HG03064 (cell line): ENCODE measurements at regions not wholly inside any gene's neighbourhood (a gene's known extent, or its start where the extent isn't known, plus 50 kb on each side); places are given as distances from the start of the nearest gene placed in this dataset.

Experiments used
- ATAC-seq: cut with Tn5 transposase; IDR thresholded peaks from one replicate; pipeline ENCODE4 v1.9.1; 2021; ENCODE audit warnings: low read depth; ENCODE audit not compliant: unreplicated experiment

GRCh38 chr1:4110888-4111287 lies 210.8 kb upstream of the C1orf174 start:
- ATAC-seq = no peak

GRCh38 chr1:4113897-4114296 lies 213.8 kb upstream of the C1orf174 start:
- ATAC-seq = no peak

DNA sequence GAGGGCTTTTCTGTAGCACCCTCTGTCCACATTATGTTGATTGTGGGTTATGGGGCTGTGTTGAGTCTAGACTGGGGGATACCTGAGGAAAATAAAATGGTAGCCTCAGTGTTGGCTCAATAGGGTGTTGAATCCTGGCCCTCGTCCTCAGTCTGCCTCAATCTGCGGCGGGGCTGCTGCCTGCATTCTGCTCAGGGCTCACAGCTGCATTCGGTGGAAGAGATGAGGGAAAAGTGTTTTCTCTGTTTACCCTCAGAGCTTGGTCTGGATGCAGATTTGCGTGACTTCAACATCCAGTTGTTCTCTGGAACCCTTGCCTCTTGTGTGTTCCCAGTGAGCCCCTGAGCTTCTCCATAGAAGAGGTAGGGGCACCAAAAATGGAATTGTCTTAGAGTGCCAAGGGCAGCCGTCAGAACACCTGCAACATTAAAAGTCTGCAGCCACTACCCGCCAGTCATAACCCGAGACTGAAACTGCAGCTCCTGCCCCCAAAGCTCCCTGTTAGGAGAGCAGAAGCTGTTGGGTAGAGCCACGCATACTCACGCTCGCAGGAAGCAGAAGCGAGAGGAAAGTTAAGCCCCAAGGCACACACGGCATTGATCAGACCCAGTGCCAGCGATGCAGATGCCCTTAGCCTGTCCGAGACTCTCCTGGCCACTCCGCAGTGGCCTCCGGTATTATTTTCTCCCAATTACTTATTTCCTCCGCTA lies 215.3 kb upstream of the C1orf174 start:
- no peak for ATAC-seq

DNA sequence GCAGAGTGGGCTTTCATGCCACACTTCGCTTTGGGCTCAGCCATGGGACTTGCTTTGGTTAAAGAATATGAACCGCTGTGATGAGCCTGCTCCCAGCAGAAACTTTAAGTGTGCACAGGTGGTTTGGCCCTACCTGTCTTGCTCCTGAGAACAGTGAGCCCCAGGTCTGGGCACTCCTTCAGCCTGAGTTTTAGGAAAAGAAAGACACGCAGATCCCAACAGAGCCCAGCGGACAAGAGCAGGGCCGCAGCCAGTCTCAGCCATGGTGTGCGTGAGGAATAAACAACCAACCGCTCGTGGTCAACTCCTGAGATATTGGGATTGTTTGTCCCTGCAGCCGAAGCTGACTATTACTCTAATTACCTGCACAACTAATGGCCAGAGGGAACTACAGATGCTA lies 217.1 kb upstream of the C1orf174 start:
- ATAC-seq = no peak

DNA sequence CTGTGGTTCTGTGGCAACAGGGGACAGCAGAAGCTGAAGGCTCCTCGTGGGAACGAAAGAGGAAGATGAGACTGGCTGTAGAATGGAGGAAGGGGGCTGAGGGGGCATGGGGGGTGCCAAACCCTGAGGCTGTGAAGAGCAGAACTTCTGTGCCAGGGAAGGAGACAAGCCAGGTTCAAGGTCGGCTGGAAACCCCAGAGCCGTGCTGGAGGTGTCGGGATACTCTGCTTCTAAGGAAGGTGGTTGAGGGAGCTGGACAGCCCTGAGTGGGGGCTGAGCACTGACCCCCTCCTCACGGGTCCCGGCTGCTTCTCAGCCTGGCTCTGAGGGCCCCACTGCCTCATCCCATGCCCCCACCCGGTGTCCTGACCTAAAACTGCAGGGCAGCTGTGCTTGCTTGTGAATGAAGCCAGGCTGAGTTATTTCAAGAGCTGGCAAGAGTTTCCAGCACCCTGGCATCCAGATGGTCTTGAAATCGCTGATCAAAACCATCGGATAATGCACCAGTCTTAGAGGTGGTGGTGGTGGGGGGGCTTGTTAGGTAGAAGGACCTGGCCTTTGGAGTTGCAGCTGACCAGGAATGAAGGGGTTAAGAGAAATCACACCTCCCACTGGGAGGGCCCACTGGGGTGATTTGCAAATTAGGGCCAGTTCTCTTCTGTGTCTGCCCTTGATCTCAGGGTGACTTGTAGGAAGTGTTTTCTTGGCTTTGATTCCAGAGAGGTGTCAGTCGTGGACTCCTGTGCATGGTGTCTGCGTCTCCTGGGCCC lies 218.9 kb upstream of the C1orf174 start:
- ATAC-seq = no peak

- ATAC-seq = no peak
Observed at GRCh38 chr1:4119516-4120220, 219.6 kb upstream of the C1orf174 start.

- ATAC-seq = no peak
Observed at GRCh38 chr1:4120557-4121292, 220.7 kb upstream of the C1orf174 start.

- no peak for ATAC-seq
Observed at GRCh38 chr1:4121293-4121684, 221.2 kb upstream of the C1orf174 start.

DNA sequence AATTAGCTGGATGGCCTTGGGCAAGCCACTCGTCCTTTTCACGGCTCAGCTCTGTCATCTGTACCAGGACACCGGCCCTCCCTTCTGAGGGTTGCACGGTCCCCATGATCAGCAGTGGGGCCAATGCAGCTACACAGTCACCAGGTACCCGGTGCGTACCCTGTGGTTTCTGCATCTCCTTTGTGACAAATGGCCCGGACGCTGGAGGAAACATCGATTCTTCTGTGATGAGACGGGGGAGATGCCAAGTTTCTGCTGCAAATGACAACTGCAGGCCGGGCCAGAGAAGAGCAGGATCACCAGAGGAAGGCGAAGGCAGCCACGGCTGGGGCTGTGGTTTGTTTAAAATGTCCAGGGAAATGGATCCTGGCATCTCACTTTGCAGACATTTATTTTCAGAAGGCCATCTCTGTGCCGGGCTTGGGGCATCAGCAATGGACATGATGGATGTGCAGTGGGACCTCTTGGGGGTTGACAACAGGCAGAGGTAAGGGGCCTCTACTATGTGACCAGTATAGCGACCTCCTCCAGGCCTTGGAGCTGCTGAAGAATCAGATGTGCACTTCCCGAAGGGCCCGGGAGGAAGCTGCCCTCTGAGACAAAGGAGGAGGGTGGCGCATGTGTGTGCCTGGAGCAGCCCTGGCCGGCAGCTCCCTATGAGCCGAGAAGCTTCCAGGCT lies 221.9 kb upstream of the C1orf174 start:
- no peak for ATAC-seq

- no peak for ATAC-seq
Observed at GRCh38 chr1:4122513-4123160, 222.6 kb upstream of the C1orf174 start.

DNA sequence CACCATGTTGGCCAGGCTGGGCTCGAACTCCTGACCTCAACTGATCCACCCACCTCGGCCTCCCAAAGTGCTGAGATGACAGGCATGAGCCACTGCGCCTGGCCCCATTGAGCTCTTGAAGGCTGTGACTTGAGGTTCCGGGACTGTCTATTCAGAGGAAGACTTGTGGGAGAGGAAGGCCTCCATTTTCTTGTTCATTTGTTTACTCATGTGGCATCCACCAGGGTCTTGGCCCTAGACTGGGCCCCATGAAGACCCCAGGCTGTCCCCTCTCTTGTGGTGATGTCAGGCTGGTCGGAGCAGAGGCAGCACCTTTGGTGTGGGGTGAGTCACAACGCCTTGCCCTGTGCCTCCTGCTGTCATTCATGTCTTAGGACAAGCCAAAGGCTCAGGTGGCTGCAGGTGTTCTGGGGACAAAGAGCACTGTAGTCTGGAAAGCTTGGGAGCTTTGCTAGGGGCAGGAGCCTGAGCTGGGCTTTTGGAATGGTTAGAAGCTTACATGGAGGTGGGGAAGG lies 224.6 kb upstream of the C1orf174 start:
- ATAC-seq = no peak

DNA sequence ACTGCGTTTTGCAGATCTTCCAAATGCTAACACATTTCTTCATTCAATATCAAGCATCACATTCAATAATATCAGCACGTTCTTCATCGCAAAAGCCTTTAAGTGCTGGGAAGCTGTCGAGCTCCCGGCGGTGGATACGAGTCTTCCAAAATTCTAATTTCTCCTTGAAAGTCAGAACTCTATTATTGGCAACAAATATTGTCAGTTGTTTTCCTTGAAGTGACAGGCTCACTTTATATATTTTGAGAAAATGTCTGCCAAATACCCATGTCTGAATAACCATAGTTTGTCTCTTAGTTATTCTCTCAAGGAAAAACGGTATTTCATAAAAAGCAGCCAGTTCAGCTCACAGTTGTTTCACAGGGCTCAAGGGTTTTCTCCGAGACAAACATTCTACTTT lies 226.2 kb upstream of the C1orf174 start:
- ATAC-seq = no peak

- ATAC-seq = no peak
Observed at GRCh38 chr1:4126731-4127591, 226.9 kb upstream of the C1orf174 start.

- no peak for ATAC-seq
Observed at GRCh38 chr1:4127592-4128140, 227.6 kb upstream of the C1orf174 start.

- no peak for ATAC-seq
Observed at GRCh38 chr1:4128616-4129015, 228.5 kb upstream of the C1orf174 start.

GRCh38 chr1:4129693-4130092 lies 229.6 kb upstream of the C1orf174 start:
- no peak for ATAC-seq

DNA sequence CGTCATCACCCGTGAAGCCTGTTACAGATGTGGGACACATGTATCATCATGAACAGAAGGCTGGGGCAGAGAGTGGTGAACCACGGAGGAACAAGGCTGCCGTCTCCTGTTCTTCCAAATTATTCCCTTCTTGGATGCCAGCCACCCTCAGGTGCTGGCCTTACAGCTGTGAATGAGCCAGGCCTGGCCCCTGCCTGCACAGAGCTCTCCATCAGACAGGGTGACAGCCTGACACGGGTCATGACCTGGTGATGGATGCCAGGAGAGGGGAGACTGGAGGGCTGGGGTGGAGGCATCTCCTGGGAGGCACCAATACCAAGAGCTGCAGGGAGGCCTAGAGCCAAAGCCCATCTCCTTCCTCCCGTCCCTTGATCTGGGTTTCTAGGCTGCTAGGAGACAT lies 230.0 kb upstream of the C1orf174 start:
- ATAC-seq = no peak

DNA sequence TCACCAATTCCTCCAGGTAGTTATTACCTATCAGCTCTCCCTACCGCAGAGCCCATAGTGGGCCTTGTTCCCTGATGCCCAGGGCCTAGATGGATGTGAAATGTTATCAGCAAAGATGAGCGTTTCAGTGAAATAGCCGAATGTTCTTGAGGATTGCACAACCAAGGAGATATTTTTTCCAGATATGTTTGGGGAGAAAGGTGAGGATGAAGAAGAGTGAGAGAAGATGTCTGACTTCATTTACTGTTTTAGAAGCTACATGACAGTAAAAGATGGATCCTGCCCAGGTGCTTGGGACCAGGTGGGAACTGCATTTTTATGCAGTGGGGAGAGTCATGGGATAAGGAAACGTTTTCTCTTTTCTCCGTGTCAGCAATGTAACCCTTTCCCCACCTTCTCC lies 231.7 kb upstream of the C1orf174 start:
- no peak for ATAC-seq
